Progenitor cell of endocrine pancreas (in vitro differentiated cells): ENCODE measurements at regions not wholly inside any gene's neighbourhood (a gene's known extent, or its start where the extent isn't known, plus 50 kb on each side); places are given as distances from the start of the nearest gene placed in this dataset.
"Not testable (repeated sequence)": the region's sequence is repeated elsewhere in the genome, so short reads cannot be mapped to it uniquely, and the experiment has no call there.

ENCODE experiments used
- DNase-seq: peaks from one replicate; pipeline ENCODE4 v3.0.0; 2021; ENCODE audit warnings: low spot score; ENCODE audit not compliant: unreplicated experiment
- H3K27ac Mint-ChIP-seq: 2 replicates; pipeline ENCODE4 v1.8.0; 2021; ENCODE audit warnings: mild to moderate bottlenecking, moderate library complexity, mixed read lengths
- H3K27me3 Mint-ChIP-seq: 2 replicates; pipeline ENCODE4 v1.8.0; 2021; ENCODE audit warnings: mixed read lengths
- H3K36me3 Mint-ChIP-seq: 2 replicates; pipeline ENCODE4 v1.8.0; 2022; ENCODE audit warnings: mixed read lengths; ENCODE audit not compliant: insufficient read depth
- H3K4me1 Mint-ChIP-seq: 2 replicates; pipeline ENCODE4 v1.8.0; 2021; ENCODE audit warnings: low read depth, mixed read lengths
- H3K4me3 Mint-ChIP-seq: 2 replicates; pipeline ENCODE4 v1.8.0; 2021; ENCODE audit warnings: low read depth, mild to moderate bottlenecking, moderate library complexity, mixed read lengths
- H3K9me3 Mint-ChIP-seq: 2 replicates; pipeline ENCODE4 v1.8.0; 2021; ENCODE audit warnings: low read depth, mixed read lengths
- CTCF ChIP-seq: fragments of 200-600 bp; sonication (generic); IDR thresholded peaks from one replicate; pipeline ENCODE4 v1.5.0; 2021; ENCODE audit warnings: antibody characterized with exemption, mild to moderate bottlenecking; ENCODE audit not compliant: unreplicated experiment

DNA sequence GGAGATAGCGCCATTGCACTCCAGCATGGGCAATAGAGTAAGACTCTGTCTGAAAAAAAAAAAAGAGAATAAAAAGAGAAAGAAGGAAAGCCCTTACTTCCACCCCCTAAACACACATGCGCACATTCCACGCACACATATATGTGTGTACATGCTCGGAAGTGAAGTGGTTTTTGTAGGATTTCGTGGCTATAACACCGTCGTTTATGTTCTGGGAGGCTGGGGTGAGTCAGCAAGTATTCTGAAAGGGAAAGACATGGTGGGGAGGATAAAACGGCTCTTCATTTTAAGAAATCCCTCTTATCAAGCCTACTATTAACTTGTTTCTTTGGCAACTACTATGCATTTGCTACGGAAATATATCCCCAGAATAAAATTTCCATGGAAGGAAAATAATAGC, 422.8 kb upstream of the TBL1XR1 start:
- no peaks in the 10 kb centered on the region for H3K36me3 Mint-ChIP-seq
- H3K4me3 Mint-ChIP-seq, result no peak overlapping the region
- no peaks in the 10 kb centered on the region for H3K9me3 Mint-ChIP-seq
- DNase-seq, result no peak
- TF ChIP-seq CTCF, result no peak
- no peak overlapping the region for H3K27ac Mint-ChIP-seq
- no peaks in the 10 kb centered on the region for H3K27me3 Mint-ChIP-seq
- H3K4me1 Mint-ChIP-seq, result peaks cover 5% of the 10 kb centered on the region

DNA sequence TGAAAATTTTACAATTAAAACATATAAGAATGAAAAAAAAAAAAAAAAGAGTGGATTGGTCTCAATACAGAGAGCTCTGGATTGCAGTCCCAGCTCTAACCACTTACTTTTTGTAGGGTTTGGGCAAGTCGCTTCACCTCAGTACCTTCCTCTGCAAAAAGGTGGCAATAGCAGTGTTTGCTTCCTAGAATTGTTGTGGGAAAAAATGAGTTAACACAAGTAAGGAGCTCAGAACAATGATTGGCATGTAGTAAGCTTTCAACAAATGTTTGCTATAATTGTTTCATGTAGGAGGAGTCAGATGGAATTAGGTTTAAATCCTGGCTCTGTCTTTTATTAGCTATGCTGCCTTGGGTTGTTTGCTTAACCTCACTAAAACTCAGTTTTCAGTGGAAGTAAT, 425.2 kb upstream of the TBL1XR1 start:
- DNase-seq, result no peak
- Mint-ChIP-seq H3K27ac (no peak overlapping the region), H3K4me1 (peaks cover 3% of the 10 kb centered on the region), H3K36me3 (no peaks in the 10 kb centered on the region), H3K4me3 (no peak overlapping the region), H3K9me3 (peaks cover 8% of the 10 kb centered on the region), H3K27me3 (no peaks in the 10 kb centered on the region)
- no peak for TF ChIP-seq CTCF

DNA sequence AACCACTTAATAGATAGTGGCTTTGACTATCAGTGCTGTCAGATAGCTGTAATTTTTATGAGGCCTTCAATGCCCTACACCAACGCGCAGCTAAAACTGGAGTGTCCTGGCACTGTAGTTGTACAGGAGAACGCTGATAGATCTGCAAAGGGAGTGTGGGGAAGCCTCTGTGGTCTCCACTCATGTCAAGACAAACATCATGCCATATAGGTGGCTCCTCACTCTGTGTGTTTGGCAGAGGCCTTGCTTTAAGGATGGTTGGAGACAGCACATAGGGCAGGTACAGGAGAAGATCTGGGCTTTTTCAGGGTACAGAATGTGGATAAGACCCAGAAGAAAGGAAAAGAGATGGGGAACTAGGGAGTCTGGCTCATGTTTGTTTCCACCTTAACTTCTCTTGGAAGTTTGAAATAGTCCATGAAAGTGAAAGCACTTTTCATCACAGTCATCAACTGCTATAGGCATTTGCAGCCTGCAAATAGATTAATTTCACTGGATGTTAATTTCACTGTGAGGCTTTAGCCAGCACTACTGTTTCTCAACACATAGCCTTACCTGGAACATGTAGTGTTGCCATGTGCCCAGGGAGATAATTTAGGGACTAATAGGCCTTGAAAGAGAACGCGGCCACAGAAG, 425.8 kb upstream of the TBL1XR1 start:
- Mint-ChIP-seq H3K36me3 (no peaks in the 10 kb centered on the region), H3K27me3 (no peaks in the 10 kb centered on the region), H3K27ac (no peak overlapping the region), H3K9me3 (peaks cover 12% of the 10 kb centered on the region), H3K4me1 (peaks cover 3% of the 10 kb centered on the region), H3K4me3 (no peak overlapping the region)
- DNase-seq, result no peak
- no peak for TF ChIP-seq CTCF

DNA sequence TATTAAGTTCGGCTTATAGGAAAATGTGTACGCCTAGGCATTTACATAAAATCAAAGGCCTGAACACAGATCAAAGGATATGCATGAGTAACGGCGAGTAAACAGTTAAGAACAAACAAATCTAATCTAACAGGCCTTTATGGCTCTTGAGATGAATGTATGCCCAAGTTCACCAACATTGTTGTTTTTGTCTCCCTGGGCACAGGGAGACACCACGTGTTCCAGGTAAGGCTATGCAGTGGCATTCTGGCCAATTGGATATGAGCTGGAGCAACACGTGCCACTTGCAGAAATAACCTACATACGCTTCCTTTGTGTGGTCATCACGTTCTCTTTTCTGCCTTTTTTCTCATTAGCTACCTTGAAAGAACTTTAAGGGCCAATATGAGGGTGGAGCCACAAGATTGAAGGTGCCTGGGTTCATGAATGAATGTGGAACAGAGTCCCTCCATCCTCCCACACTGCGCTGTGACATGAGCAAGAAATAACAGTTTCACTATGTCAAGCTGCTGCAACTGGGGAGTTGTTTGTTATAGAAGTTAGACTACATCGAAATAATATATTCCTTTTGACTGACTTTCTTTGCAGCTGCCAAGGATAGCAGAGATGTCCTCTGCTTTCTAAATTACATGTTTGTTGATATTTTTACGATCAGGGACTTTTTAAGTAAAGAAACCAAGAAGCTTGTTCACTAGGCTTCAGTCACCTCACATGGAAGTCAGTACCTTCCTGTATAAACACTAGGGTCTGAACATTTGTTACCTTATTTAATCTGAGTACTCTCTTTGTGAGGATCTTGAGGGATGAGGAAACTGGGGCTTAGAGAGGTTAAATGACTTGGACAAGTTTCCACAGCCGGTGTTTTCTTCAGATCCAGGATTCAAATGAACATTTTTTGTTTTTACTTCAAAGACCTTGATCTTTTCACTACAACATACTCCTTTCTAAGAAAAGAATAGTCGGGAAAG, 427.5 kb upstream of the TBL1XR1 start:
- Mint-ChIP-seq H3K4me1 (no peaks in the 10 kb centered on the region), H3K27me3 (no peaks in the 10 kb centered on the region), H3K27ac (peak overlapping the region; percentile 49), H3K4me3 (no peak overlapping the region), H3K36me3 (no peaks in the 10 kb centered on the region), H3K9me3 (peaks cover 19% of the 10 kb centered on the region)
- DNase-seq, result no peak
- TF ChIP-seq CTCF, result no peak

- H3K4me1 Mint-ChIP-seq, result no peaks in the 10 kb centered on the region
- DNase-seq, result no peak
- H3K4me3 Mint-ChIP-seq, result no peak overlapping the region
- no peak for TF ChIP-seq CTCF
- H3K9me3 Mint-ChIP-seq, result peaks cover 19% of the 10 kb centered on the region
- H3K27ac Mint-ChIP-seq, result no peak overlapping the region
- no peaks in the 10 kb centered on the region for H3K36me3 Mint-ChIP-seq
- H3K27me3 Mint-ChIP-seq, result no peaks in the 10 kb centered on the region
These were observed 428.8 kb upstream of the TBL1XR1 start for GRCh38 chr3:177626045-177626444.

DNA sequence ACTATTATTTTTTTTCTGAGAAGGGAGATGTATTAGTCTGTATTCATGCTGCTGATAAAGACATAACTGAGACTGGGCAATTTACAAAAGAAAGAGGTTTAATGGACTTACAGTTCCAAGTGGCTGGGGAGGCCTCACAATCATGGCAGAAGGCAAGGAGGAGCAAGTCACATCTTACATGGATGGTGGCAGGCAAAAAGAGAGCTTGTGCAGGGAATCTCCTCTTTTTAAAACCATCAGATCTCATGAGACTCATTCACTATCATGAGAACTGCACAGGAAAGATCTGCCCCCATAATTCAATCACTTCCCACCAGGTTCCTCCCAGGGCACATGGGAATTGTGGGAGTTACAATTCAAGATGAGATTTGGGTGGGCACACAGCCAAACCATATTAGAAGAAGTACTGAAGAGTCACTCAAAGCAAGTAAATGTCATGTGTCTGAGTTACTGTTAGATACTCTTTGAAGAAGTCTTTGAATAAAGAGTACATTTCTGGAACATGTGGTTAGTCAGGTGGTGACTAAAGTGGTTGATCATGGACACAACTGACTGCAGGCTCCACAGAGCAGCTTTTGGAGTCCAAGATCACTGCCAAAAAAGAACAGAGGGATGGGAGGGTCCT, 430.9 kb upstream of the TBL1XR1 start:
- not testable (repeated sequence) for H3K4me1 Mint-ChIP-seq, H3K4me3 Mint-ChIP-seq, DNase-seq, H3K27me3 Mint-ChIP-seq, H3K27ac Mint-ChIP-seq, H3K36me3 Mint-ChIP-seq
- peaks cover 19% of the 10 kb centered on the region for H3K9me3 Mint-ChIP-seq
